Smooth muscle cell (in vitro differentiated cells): ENCODE measurements at regions not wholly inside any gene's neighbourhood (a gene's known extent, or its start where the extent isn't known, plus 50 kb on each side); places are given as distances from the start of the nearest gene placed in this dataset.
"Not testable (repeated sequence)": the region's sequence is repeated elsewhere in the genome, so short reads cannot be mapped to it uniquely, and the experiment has no call there.

ENCODE experiments used
- DNase-seq: peaks from one replicate; lab custom pipeline; 2025; ENCODE audit not compliant: unreplicated experiment; lab: John Stamatoyannopoulos, UW
- H2AFZ ChIP-seq: fragments of 200-600 bp; sonication (generic); 2 replicates; pipeline ENCODE4 v1.6.0; 2016; ENCODE audit warnings: antibody characterized with exemption, low read depth, mild to moderate bottlenecking
- H3F3A ChIP-seq: fragments of 200-600 bp; sonication (generic); 2 replicates; pipeline ENCODE4 v1.6.0; 2017; ENCODE audit warnings: antibody characterized with exemption, low read depth
- H3K27ac ChIP-seq: fragments of 200-600 bp; sonication (generic); 2 replicates; pipeline ENCODE4 v1.5.1; 2016; ENCODE audit warnings: low read depth, mild to moderate bottlenecking
- H3K27me3 ChIP-seq: fragments of 200-600 bp; sonication (generic); 2 replicates; pipeline ENCODE4 v1.6.1; 2016; ENCODE audit warnings: low read depth, mild to moderate bottlenecking
- H3K36me3 ChIP-seq: fragments of 200-600 bp; sonication (generic); 2 replicates; pipeline ENCODE4 v1.5.1; 2016; ENCODE audit warnings: low read depth
- H3K4me1 ChIP-seq: fragments of 200-600 bp; sonication (generic); 2 replicates; pipeline ENCODE4 v1.5.1; 2016; ENCODE audit warnings: low read depth
- H3K4me2 ChIP-seq: fragments of 200-600 bp; sonication (generic); 2 replicates; pipeline ENCODE4 v1.6.0; 2016; ENCODE audit warnings: mild to moderate bottlenecking
- H3K4me3 ChIP-seq: fragments of 200-600 bp; sonication (generic); 2 replicates; pipeline ENCODE4 v1.5.1; 2016; ENCODE audit warnings: mild to moderate bottlenecking
- H3K79me2 ChIP-seq: fragments of 200-600 bp; sonication (generic); 2 replicates; pipeline ENCODE4 v1.6.0; 2016; ENCODE audit warnings: low read depth, mild to moderate bottlenecking
- H3K9ac ChIP-seq: fragments of 200-600 bp; sonication (generic); 2 replicates; pipeline ENCODE4 v1.6.0; 2016; ENCODE audit warnings: low read depth
- H3K9me3 ChIP-seq: fragments of 200-600 bp; sonication (generic); replicated peaks from 2 replicates; pipeline ENCODE4 v1.5.1; 2016; ENCODE audit warnings: low read depth
- H4K20me1 ChIP-seq: fragments of 200-600 bp; sonication (generic); 2 replicates; pipeline ENCODE4 v1.6.0; 2016; ENCODE audit warnings: low read depth
- WGBS: methylation state at CpG from one replicate; pipeline ENCODE4 v1.1.7; 2016; ENCODE audit warnings: low lambda C conversion rate; 5-methylcytosine and 5-hydroxymethylcytosine counted together
- TF ChIP-seq, protein P1 (sequence below): fragments of 200-600 bp; sonication (generic); IDR thresholded peaks from 2 replicates; pipeline ENCODE4 v1.5.1; 2017; ENCODE audit warnings: borderline replicate concordance, mild to moderate bottlenecking, antibody characterized with exemption; ENCODE audit not compliant: insufficient read depth, poor library complexity, severe bottlenecking

DNA sequence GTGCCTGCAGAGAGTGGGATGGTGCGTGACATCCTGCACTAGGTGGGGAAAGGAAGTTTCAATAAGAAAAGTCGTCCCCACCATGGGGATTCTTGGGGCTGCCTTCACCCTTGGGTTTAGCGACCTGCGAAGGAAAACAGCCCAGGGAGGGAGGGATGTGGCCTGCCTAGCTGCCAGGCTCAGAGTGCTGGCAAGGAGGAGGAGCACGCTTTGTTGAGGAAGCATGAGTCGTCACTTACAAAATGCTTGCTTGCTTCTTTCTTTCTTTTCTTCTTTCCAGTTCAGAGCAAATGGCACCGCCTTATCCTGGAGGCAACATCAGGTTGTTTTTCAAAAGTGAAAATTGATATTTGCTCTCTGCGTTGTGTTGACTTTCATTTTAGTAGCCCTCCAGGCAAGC, 123.2 kb downstream of the TFAP2C start:
- H3K9ac ChIP-seq: no peak overlapping the region
- no peaks in the 10 kb centered on the region for H3K36me3 ChIP-seq
- H3K27ac ChIP-seq: no peak overlapping the region
- 63% methylated on average over 8 of the region's 8 CpGs for WGBS
- H3K27me3 ChIP-seq: no peaks in the 10 kb centered on the region
- no peaks in the 10 kb centered on the region for H4K20me1 ChIP-seq
- H3K9me3 ChIP-seq: no peaks in the 10 kb centered on the region
- DNase-seq: no peak
- no peaks in the 10 kb centered on the region for H3F3A ChIP-seq
- no peak overlapping the region for H3K4me3 ChIP-seq
- H3K79me2 ChIP-seq: no peaks in the 10 kb centered on the region
- no peak overlapping the region for H2AFZ ChIP-seq
- H3K4me2 ChIP-seq: no peak overlapping the region
- TF ChIP-seq, protein P1, sequence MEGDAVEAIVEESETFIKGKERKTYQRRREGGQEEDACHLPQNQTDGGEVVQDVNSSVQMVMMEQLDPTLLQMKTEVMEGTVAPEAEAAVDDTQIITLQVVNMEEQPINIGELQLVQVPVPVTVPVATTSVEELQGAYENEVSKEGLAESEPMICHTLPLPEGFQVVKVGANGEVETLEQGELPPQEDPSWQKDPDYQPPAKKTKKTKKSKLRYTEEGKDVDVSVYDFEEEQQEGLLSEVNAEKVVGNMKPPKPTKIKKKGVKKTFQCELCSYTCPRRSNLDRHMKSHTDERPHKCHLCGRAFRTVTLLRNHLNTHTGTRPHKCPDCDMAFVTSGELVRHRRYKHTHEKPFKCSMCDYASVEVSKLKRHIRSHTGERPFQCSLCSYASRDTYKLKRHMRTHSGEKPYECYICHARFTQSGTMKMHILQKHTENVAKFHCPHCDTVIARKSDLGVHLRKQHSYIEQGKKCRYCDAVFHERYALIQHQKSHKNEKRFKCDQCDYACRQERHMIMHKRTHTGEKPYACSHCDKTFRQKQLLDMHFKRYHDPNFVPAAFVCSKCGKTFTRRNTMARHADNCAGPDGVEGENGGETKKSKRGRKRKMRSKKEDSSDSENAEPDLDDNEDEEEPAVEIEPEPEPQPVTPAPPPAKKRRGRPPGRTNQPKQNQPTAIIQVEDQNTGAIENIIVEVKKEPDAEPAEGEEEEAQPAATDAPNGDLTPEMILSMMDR: no peak
- peaks cover 8% of the 10 kb centered on the region for H3K4me1 ChIP-seq

DNA sequence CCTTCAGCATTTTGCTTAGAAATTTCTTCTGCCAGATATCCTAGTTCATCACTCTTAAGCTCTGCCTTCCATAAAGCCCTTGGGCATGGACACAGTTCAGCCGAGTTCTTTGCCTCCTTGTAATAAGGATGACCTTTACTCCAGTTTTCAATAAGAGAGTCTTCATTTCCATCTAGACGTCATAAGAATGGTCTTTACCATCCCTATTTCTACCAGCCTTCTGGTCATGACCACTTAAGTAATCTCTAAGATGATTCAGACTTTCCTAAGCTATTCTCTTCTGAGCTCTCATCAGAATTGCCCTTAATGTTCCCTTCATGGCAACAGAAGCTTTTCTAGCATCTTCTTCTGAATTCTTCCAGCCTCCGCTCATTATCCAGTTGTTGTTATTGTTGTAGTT, 126.1 kb downstream of the TFAP2C start:
- Histone ChIP-seq H3K79me2 (no peaks in the 10 kb centered on the region), H3K4me3 (no peak overlapping the region), H3K36me3 (no peaks in the 10 kb centered on the region), H4K20me1 (no peaks in the 10 kb centered on the region), H2AFZ (no peak overlapping the region), H3K9me3 (no peaks in the 10 kb centered on the region), H3K27me3 (no peaks in the 10 kb centered on the region), H3K4me2 (no peak overlapping the region), H3K4me1 (no peaks in the 10 kb centered on the region), H3K9ac (no peak overlapping the region), H3F3A (no peaks in the 10 kb centered on the region), H3K27ac (no peak overlapping the region)
- DNase-seq: no peak
- TF ChIP-seq, protein P1: no peak
- WGBS: 44% methylated on average over 3 of the region's 3 CpGs

DNA sequence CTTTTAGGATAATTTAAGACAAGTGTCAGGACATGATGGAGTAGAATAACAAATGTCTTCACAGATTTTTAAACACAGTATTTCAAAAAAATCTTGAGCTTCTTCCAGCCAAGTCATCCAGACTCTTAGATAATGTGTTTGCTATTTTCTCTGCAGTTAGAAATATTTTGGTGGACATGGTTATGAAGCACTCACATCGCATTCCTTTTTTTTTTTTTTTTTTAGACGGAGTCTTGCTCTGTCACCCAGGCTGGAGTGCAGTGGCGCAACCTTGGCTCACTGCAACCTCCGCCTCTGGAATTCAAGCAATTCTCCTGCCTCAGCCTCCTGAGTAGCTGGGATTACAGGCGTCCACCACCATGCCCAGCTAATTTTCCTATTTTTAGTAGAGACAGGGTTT, 127.6 kb downstream of the TFAP2C start:
- not testable (repeated sequence) for DNase-seq, H3K36me3 ChIP-seq, H3K9me3 ChIP-seq, H3K4me3 ChIP-seq, H4K20me1 ChIP-seq, H3F3A ChIP-seq, H3K4me1 ChIP-seq, H3K9ac ChIP-seq, H3K4me2 ChIP-seq, H3K27me3 ChIP-seq, H3K79me2 ChIP-seq, H2AFZ ChIP-seq, H3K27ac ChIP-seq
- WGBS: 94% methylated on average over 5 of the region's 5 CpGs

DNA sequence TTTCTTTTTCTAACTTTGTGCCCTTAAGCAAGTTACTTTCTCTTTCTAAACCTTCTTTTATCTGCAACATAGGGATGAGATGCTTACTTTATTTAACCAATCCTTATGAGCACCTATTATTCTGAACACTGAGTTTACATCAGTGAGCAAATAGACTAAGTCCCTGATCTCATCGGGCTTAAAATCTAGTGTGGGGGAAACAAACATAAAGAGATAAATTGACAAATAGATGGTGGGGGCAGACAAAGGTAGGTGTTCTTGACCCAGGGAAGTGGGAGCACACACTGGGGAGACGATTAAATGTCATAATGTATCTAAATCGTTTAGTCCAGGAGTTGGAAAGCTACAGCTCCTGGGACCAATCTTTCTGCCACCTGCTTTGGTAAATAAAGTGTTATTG, 129.6 kb downstream of the TFAP2C start:
- no peak overlapping the region for H3K4me3 ChIP-seq
- no peak overlapping the region for H3K4me2 ChIP-seq
- no peak for DNase-seq
- no peaks in the 10 kb centered on the region for H3K4me1 ChIP-seq
- no peaks in the 10 kb centered on the region for H4K20me1 ChIP-seq
- no peaks in the 10 kb centered on the region for H3K9me3 ChIP-seq
- no peaks in the 10 kb centered on the region for H3K36me3 ChIP-seq
- H3K79me2 ChIP-seq: no peaks in the 10 kb centered on the region
- no peaks in the 10 kb centered on the region for H3F3A ChIP-seq
- H3K27me3 ChIP-seq: no peaks in the 10 kb centered on the region
- no peak overlapping the region for H2AFZ ChIP-seq
- H3K27ac ChIP-seq: no peak overlapping the region
- H3K9ac ChIP-seq: no peak overlapping the region
- TF ChIP-seq, protein P1: no peak
- 87% methylated on average over 3 of the region's 3 CpGs for WGBS
